Tibial nerve (tissue), 4 donors: ENCODE measurements at regions not wholly inside any gene's neighbourhood (a gene's known extent, or its start where the extent isn't known, plus 50 kb on each side); places are given as distances from the start of the nearest gene placed in this dataset.

Source experiments
- DNase-seq, 2 donors: peaks; one replicate each; pipeline ENCODE4 v3.0.0-alpha.2; 2019; ENCODE audit warnings: low spot score in 2 of 2
- H3K27ac ChIP-seq, 4 donors: fragments of 200-600 bp; sonication (generic) in 3 of 4; one replicate each; pipeline ENCODE4 v1.5.1; 2017 to 2019; ENCODE audit warnings: mild to moderate bottlenecking in 1 of 4
- H3K27me3 ChIP-seq, 2 donors: fragments of 200-600 bp; sonication (generic) in 1 of 2; one replicate each; pipeline versions ENCODE4 v1.5.1 to v1.6.0; 2017 to 2019
- H3K36me3 ChIP-seq, 3 donors: fragments of 200-600 bp; sonication (generic); one replicate each; pipeline ENCODE4 v1.5.1; 2018 to 2019
- H3K4me1 ChIP-seq, 4 donors: fragments of 200-600 bp; sonication (generic) in 3 of 4; one replicate each; pipeline ENCODE4 v1.5.1; 2017 to 2019
- H3K4me3 ChIP-seq, 4 donors: fragments of 200-600 bp; sonication (generic) in 3 of 4; one replicate each; pipeline ENCODE4 v1.5.1; 2017 to 2019; ENCODE audit warnings: mild to moderate bottlenecking in 1 of 4, moderate library complexity in 1 of 4
- H3K9me3 ChIP-seq, 4 donors: fragments of 200-600 bp; sonication (generic) in 3 of 4; one replicate each; pipeline ENCODE4 v1.5.1; 2017 to 2019
- EP300 ChIP-seq, 2 donors: sonication (generic); formaldehyde crosslinking; IDR thresholded peaks; one replicate each; pipeline ENCODE4 v1.6.1; 2017; ENCODE audit warnings: antibody characterized with exemption in 2 of 2, mild to moderate bottlenecking in 1 of 2
- POLR2A ChIP-seq, 2 donors: fragments of 450-650 bp; IDR thresholded peaks; one replicate each; pipeline ENCODE4 v1.6.1; 2017; ENCODE audit warnings: antibody characterized with exemption in 2 of 2, mild to moderate bottlenecking in 2 of 2, moderate library complexity in 2 of 2
- WGBS, 2 donors: methylation state at CpG; one replicate each; pipeline ENCODE4 v1.1.5; 2018; 5-methylcytosine and 5-hydroxymethylcytosine counted together
- TF ChIP-seq, protein P1 (sequence below), 5 experiments: fragments of 200-600 bp in 3 of 5; fragments of 450-650 bp in 2 of 5; sonication (generic) in 3 of 5; IDR thresholded peaks; one replicate each; pipeline ENCODE4 v1.5.1; 2016 to 2019; ENCODE audit warnings: antibody characterized with exemption in 5 of 5, mild to moderate bottlenecking in 3 of 5, moderate library complexity in 2 of 5

DNA sequence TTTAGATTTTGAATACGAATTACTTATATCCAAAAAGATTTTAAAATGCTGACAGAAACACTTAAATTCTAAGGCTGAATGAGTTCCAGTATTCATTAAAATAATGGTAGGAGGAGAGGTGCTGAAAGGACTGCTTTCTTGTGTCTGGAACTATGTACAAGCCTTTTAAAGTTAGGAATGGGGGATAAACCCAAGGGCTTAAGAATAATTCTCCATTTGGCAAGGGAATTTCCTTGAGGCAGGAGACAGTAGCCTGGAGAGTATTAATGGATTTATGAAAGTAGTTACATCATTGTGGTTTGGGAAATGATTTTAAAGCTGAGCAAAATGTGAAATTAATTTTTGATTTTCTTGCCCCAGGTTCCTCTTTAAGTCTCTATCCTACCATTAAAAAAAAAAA lies 266.5 kb upstream of the KCNIP4 start:
- no peaks in the 10 kb centered on the region for H3K36me3 ChIP-seq
- no peaks in the 10 kb centered on the region for H3K4me1 ChIP-seq

DNA sequence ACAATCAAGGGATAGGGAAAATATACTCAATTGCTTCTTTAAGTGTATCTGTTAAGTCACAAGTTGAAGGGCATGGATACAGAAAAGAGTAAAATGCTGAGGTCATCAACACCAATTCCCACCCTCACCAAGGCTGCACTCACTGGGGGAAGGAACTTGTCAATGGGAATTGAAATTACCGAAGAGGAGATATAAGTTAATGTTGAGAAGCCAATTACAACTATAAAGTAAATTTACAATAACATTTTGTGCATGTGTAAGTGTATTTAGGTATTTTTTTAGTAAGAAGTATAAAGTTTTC lies 255.1 kb upstream of the KCNIP4 start:
- H3K27ac ChIP-seq, result no peak overlapping the region
- H3K9me3 ChIP-seq, result no peaks in the 10 kb centered on the region
- WGBS, 2 donors, result 44 to 80% methylated on average over 1 of the region's 1 CpG
- H3K27me3 ChIP-seq, result no peaks in the 10 kb centered on the region
- H3K4me3 ChIP-seq, result no peak overlapping the region
- no peaks in the 10 kb centered on the region for H3K36me3 ChIP-seq
- TF ChIP-seq POLR2A (IDR thresholded peaks at IDR 0.05) (no peak), EP300 (IDR thresholded peaks at IDR 0.05) (no peak)
- TF ChIP-seq, protein P1, sequence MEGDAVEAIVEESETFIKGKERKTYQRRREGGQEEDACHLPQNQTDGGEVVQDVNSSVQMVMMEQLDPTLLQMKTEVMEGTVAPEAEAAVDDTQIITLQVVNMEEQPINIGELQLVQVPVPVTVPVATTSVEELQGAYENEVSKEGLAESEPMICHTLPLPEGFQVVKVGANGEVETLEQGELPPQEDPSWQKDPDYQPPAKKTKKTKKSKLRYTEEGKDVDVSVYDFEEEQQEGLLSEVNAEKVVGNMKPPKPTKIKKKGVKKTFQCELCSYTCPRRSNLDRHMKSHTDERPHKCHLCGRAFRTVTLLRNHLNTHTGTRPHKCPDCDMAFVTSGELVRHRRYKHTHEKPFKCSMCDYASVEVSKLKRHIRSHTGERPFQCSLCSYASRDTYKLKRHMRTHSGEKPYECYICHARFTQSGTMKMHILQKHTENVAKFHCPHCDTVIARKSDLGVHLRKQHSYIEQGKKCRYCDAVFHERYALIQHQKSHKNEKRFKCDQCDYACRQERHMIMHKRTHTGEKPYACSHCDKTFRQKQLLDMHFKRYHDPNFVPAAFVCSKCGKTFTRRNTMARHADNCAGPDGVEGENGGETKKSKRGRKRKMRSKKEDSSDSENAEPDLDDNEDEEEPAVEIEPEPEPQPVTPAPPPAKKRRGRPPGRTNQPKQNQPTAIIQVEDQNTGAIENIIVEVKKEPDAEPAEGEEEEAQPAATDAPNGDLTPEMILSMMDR (IDR thresholded peaks at IDR 0.05), result no peak
- no peak for DNase-seq
- no peaks in the 10 kb centered on the region for H3K4me1 ChIP-seq

More for the DNA sequence above, 266.5 kb upstream of the KCNIP4 start:
- Histone ChIP-seq H3K9me3 (no peaks in the 10 kb centered on the region), H3K27me3 (no peaks in the 10 kb centered on the region), H3K27ac (no peak overlapping the region), H3K4me3 (no peak overlapping the region)
- no peak for DNase-seq
- 36 to 66% methylated on average over 1 of the region's 1 CpG for WGBS, 2 donors
- TF ChIP-seq, protein P1 (IDR thresholded peaks at IDR 0.05), result no peak
- TF ChIP-seq EP300 (IDR thresholded peaks at IDR 0.05), result no peak
- TF ChIP-seq POLR2A (IDR thresholded peaks at IDR 0.05), result no peak

DNA sequence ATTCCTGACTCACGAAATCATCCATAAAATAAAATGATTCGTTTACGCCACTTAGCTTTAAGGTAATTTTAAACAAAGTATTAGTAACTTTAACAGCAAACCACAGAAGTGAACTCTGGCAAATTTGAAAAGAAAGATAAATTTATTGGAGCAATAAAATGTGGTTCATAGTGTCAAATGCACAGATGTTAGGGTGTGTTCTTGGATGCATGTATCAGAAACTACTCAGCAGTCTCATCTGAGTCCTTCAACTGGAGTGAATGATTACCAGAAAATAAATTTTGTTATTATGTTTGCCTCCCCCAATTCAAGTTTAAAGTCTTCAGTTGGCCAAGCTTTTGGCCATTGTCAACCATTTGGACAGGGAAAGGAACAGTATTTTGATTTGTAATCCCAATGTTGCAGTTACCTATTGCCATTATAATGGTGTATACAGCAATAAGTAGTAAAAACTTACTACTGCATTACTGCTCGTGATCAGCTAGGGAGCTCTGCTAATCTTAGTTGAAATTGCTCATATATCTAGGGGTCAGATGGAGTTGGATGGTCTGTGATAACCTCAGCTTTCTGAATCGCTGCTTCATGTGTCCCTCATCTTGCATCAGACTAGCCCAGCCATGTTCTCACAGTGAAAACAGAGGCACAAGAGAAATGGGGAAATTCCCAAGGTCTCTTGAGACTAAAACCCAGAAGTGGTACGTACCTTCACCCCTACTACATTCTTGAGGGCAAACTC lies 254.6 kb upstream of the KCNIP4 start:
- Histone ChIP-seq H3K9me3 (no peaks in the 10 kb centered on the region), H3K27me3 (no peaks in the 10 kb centered on the region), H3K4me1 (no peaks in the 10 kb centered on the region), H3K36me3 (no peaks in the 10 kb centered on the region), H3K4me3 (no peak overlapping the region), H3K27ac (no peak overlapping the region)
- no peak for DNase-seq
- WGBS, 2 donors, result 73 to 74% methylated on average over 6 of the region's 6 CpGs
- TF ChIP-seq EP300 (IDR thresholded peaks at IDR 0.05), result no peak
- no peak for TF ChIP-seq POLR2A (IDR thresholded peaks at IDR 0.05)
- TF ChIP-seq, protein P1 (IDR thresholded peaks at IDR 0.05), result no peak

DNA sequence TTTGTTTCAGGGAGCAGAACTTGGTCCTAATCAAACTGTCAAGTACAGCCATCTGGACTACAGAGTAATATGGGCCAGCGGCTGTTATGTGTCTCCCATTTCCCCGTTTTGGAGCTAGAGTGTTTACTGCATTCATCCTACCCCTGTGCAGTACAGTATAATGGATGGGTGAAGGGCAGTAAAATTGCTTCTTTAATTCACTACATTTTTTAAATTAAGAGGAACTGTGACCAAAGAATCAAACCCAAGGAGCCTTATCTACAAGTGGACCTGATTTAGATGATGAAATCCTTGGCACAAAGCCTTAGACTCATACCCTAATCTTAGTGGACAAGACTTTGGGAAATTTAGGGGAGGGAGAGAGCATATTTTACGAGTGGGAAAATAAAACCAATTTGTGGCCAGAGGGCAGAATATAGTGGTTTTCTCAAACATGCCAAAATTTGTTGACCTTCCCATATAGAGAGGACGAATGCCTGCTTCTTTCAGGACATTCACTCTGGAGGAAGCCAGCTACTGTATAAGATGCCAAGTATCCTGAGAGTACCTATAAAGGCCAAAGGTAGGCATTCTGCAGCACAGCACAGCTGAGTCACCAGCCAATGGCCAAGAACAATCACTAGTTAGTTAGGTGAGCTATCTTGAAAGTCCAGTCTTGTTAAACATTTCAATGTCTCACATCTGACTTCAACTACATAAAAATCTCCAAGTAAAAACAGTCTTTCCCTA lies 253.8 kb upstream of the KCNIP4 start:
- H3K9me3 ChIP-seq, result no peaks in the 10 kb centered on the region
- no peak for DNase-seq
- H3K4me1 ChIP-seq, result no peaks in the 10 kb centered on the region
- no peak overlapping the region for H3K27ac ChIP-seq
- no peaks in the 10 kb centered on the region for H3K27me3 ChIP-seq
- 51 to 66% methylated on average over 4 of the region's 4 CpGs for WGBS, 2 donors
- TF ChIP-seq POLR2A (IDR thresholded peaks at IDR 0.05) (no peak), EP300 (IDR thresholded peaks at IDR 0.05) (no peak)
- TF ChIP-seq, protein P1 (IDR thresholded peaks at IDR 0.05), result no peak
- no peak overlapping the region for H3K4me3 ChIP-seq
- H3K36me3 ChIP-seq, result no peaks in the 10 kb centered on the region

DNA sequence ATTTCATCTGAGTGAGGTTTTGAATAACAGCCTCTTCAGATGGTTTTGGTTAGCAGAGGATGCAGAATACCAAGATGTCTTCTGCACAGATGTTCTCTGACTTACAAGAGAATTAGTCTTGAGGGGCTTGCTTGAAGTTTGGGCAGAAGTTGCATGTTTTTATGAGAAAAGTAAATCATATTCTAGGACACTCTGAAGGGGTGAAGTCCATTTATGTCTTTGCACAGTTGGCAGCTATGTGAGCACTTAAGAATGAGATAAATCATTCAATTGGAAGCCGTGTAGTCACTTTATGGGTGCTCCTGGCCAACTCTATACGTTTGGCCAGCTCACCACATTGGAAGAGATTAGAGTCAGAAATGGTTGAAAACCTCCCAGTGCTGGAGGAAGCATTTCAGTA lies 252.7 kb upstream of the KCNIP4 start:
- Histone ChIP-seq H3K9me3 (no peaks in the 10 kb centered on the region), H3K36me3 (no peaks in the 10 kb centered on the region), H3K4me1 (no peaks in the 10 kb centered on the region), H3K27ac (no peak overlapping the region), H3K27me3 (no peaks in the 10 kb centered on the region), H3K4me3 (no peak overlapping the region)
- TF ChIP-seq POLR2A (IDR thresholded peaks at IDR 0.05), result no peak
- TF ChIP-seq EP300 (IDR thresholded peaks at IDR 0.05), result no peak
- TF ChIP-seq, protein P1 (IDR thresholded peaks at IDR 0.05), result no peak
- 26 to 45% methylated on average over 2 of the region's 2 CpGs for WGBS, 2 donors
- no peak for DNase-seq
